Panc1 (cell line): ENCODE measurements at regions not wholly inside any gene's neighbourhood (a gene's known extent, or its start where the extent isn't known, plus 50 kb on each side); places are given as distances from the start of the nearest gene placed in this dataset.

Experiments used
- ATAC-seq: fragments of 200-7000 bp; cut with Tn5 transposase; 2 replicates; pipeline ENCODE4 v1.9.1; 2020; ENCODE audit warnings: mild to moderate bottlenecking, moderate library complexity
- BruUV-seq: library from RNA; stranded (reverse); fragments of 400-500 nt; replicated peaks from 2 replicates; lab custom pipeline; 2021; lab: Mats Ljungman, UMichigan
- CTCF ChIA-PET: fragments of 300-600 bp; sonication (Branson Sonifier 250); formaldehyde crosslinking; loops from one replicate; lab custom pipeline; 2022; ENCODE audit warnings: antibody characterized with exemption; lab: Charles Lee
- POLR2A ChIA-PET: fragments of 300-600 bp; sonication (Branson Sonifier 250); formaldehyde crosslinking; loops from one replicate; lab custom pipeline; 2022; ENCODE audit warnings: antibody characterized with exemption; lab: Charles Lee
- DNase-seq: peaks from one replicate; pipeline ENCODE4 v3.0.0-alpha.2; 2010; ENCODE audit warnings: low read depth, low spot score
- H3K27ac ChIP-seq: 2 replicates; pipeline ENCODE4 v1.5.1; 2011; ENCODE audit warnings: mild to moderate bottlenecking, low read length, inconsistent platforms
- H3K27me3 ChIP-seq: fragments of 200-500 bp; sonication (Bioruptor generic); 2 replicates; pipeline ENCODE4 v1.6.0; 2014; ENCODE audit warnings: low read length, inconsistent platforms; ENCODE audit not compliant: control insufficient read depth, insufficient read depth
- H3K36me3 ChIP-seq: fragments of 200-500 bp; sonication (Bioruptor generic); 2 replicates; pipeline ENCODE4 v1.5.1; 2014; ENCODE audit warnings: inconsistent platforms, mild to moderate bottlenecking, low read length, moderate library complexity; ENCODE audit not compliant: control insufficient read depth, insufficient read depth
- H3K4me1 ChIP-seq: 2 replicates; pipeline ENCODE4 v1.5.1; 2011; ENCODE audit warnings: inconsistent platforms, mild to moderate bottlenecking, low read length, moderate library complexity; ENCODE audit not compliant: control insufficient read depth, insufficient read depth
- H3K4me3 ChIP-seq, 2 experiments: 2 replicates each; pipeline ENCODE4 v1.5.1; 2011 to 2012; ENCODE audit warnings: low read depth in 2 of 2, low read length in 2 of 2, mild to moderate bottlenecking in 2 of 2, inconsistent platforms in 1 of 2, moderate library complexity in 1 of 2
- H3K9me3 ChIP-seq: fragments of 200-500 bp; sonication (Bioruptor generic); 2 replicates; pipeline ENCODE4 v1.5.1; 2014; ENCODE audit warnings: low read depth, mild to moderate bottlenecking, inconsistent platforms, low read length, moderate library complexity; ENCODE audit not compliant: control insufficient read depth, insufficient read depth
- POLR2AphosphoS5 ChIP-seq: IDR thresholded peaks from 2 replicates; pipeline ENCODE4 v1.6.1; 2012; ENCODE audit warnings: mild to moderate bottlenecking, low read depth, low read length, moderate library complexity
- REST ChIP-seq, 2 experiments: IDR thresholded peaks; 2 replicates each; pipeline ENCODE4 v1.6.1; 2011 to 2012; ENCODE audit warnings: low read depth in 2 of 2, control low read depth in 1 of 2, low read length in 1 of 2, mild to moderate bottlenecking in 1 of 2, moderate library complexity in 1 of 2; ENCODE audit not compliant: insufficient read depth in 1 of 2
- SIN3A ChIP-seq: IDR thresholded peaks from 2 replicates; pipeline ENCODE4 v1.6.1; 2012; ENCODE audit warnings: low read depth, mild to moderate bottlenecking, low read length, moderate library complexity, borderline replicate concordance; ENCODE audit not compliant: insufficient read depth
- TCF7L2 ChIP-seq: IDR thresholded peaks from 2 replicates; pipeline ENCODE4 v1.6.1; 2011; ENCODE audit warnings: mild to moderate bottlenecking, low read depth, low read length, inconsistent platforms
- in situ Hi-C: cut with HindIII; loops from 2 replicates; pipeline ENCODE4 v1.10.0; 2016; ENCODE audit warnings: low sequenced_read_pairs, low pct_unique_long_range_greater_than_20kb
- intact Hi-C: fragments of 100-400 bp; cut with micrococcal nuclease; formaldehyde crosslinking; loops from one replicate; pipeline ENCODE4 v1.10.0; 2022; ENCODE audit not compliant: unreplicated experiment
- TF ChIP-seq, protein P1 (sequence below): fragments of 450-650 bp; IDR thresholded peaks from 2 replicates; pipeline ENCODE4 v1.5.1; 2017; ENCODE audit warnings: mild to moderate bottlenecking

DNA sequence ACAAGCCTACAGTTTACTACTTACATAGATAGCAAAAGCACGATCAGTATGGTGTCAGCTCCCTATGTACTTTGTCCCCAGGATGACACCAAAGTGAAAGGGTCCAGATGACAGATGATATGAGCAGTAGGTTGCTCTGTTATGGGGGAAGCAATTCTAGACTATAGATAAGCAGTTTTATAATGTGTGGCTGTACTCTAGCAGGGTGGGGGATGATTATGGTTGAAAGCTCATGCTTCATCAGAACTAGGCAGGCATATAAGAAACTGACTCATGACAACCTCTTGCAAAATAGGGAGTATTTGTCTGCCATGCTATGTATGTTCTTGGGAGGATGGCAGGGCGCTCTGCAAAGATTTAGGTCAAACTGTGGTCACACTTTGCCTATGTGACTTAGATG lies 158.2 kb upstream of the ZBED5 start:
- intact Hi-C loops = no loop called here
- CTCF ChIA-PET = interaction anchor here (1.2 to 1.8 kb wide), 2 partner anchors 12 to 82 kb away, joined by 4 to 7 read pairs; no protein-coding TSS in a partner anchor
- POLR2A ChIA-PET = interaction anchor here (0.6 kb wide), 2 partner anchors 13 to 74 kb away, joined by 3 to 4 read pairs; no protein-coding TSS in a partner anchor

GRCh38 chr11:11011617-11012016 lies 153.8 kb upstream of the ZBED5 start:
- in situ Hi-C loops (no loop called here), intact Hi-C loops (no loop called here)
- Histone ChIP-seq H3K27me3 (no peaks in the 10 kb centered on the region), H3K27ac (no peak overlapping the region), H3K36me3 (no peaks in the 10 kb centered on the region), H3K4me3 (no peak overlapping the region), H3K9me3 (no peaks in the 10 kb centered on the region), H3K4me1 (peaks cover 12% of the 10 kb centered on the region)
- no TSS peak for BruUV-seq
- DNase-seq (no peak), ATAC-seq (no peak)
- TF ChIP-seq, protein P1, sequence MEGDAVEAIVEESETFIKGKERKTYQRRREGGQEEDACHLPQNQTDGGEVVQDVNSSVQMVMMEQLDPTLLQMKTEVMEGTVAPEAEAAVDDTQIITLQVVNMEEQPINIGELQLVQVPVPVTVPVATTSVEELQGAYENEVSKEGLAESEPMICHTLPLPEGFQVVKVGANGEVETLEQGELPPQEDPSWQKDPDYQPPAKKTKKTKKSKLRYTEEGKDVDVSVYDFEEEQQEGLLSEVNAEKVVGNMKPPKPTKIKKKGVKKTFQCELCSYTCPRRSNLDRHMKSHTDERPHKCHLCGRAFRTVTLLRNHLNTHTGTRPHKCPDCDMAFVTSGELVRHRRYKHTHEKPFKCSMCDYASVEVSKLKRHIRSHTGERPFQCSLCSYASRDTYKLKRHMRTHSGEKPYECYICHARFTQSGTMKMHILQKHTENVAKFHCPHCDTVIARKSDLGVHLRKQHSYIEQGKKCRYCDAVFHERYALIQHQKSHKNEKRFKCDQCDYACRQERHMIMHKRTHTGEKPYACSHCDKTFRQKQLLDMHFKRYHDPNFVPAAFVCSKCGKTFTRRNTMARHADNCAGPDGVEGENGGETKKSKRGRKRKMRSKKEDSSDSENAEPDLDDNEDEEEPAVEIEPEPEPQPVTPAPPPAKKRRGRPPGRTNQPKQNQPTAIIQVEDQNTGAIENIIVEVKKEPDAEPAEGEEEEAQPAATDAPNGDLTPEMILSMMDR = no peak
- no peak for TF ChIP-seq POLR2AphosphoS5
- no peak for TF ChIP-seq REST (IDR thresholded peaks at IDR 0.05; ENCODE audit: insufficient read depth in 1 of 2, low read depth in 2 of 2, low read length in 1 of 2)
- TF ChIP-seq TCF7L2 = no peak
- TF ChIP-seq SIN3A = no peak
- ChIA-PET POLR2A (no interaction called here), CTCF (interaction anchor here (0.7 to 1.9 kb wide), 2 partner anchors 78 to 79 kb away, joined by 3 to 20 read pairs; no protein-coding TSS in a partner anchor)

More for the DNA sequence above, 158.2 kb upstream of the ZBED5 start:
- Histone ChIP-seq H3K27me3 (no peaks in the 10 kb centered on the region), H3K9me3 (no peaks in the 10 kb centered on the region), H3K4me1 (peaks cover 3% of the 10 kb centered on the region), H3K27ac (no peak overlapping the region), H3K36me3 (no peaks in the 10 kb centered on the region), H3K4me3 (no peak overlapping the region)
- DNase-seq (no peak), ATAC-seq (peak; percentile 41; the same call in 1 of the 2 replicates)
- in situ Hi-C loops = no loop called here
- TF ChIP-seq POLR2AphosphoS5 (no peak), TCF7L2 (no peak), SIN3A (no peak), REST (IDR thresholded peaks at IDR 0.05; ENCODE audit: insufficient read depth in 1 of 2, low read depth in 2 of 2, low read length in 1 of 2) (no peak)
- TF ChIP-seq, protein P1 = no peak
- no TSS peak for BruUV-seq
